HCT116 (cell line): ENCODE measurements at regions not wholly inside any gene's neighbourhood (a gene's known extent, or its start where the extent isn't known, plus 50 kb on each side); places are given as distances from the start of the nearest gene placed in this dataset.

Source experiments
- CEBPB ChIP-seq: IDR thresholded peaks from 2 replicates; pipeline ENCODE4 v1.6.1; 2012; ENCODE audit warnings: low read depth
- ELF1 ChIP-seq: IDR thresholded peaks from 2 replicates; pipeline ENCODE4 v1.6.1; 2012; ENCODE audit warnings: low read depth, borderline replicate concordance
- EZH2phosphoT487 ChIP-seq: fragments of 200-600 bp; IDR thresholded peaks from 2 replicates; pipeline ENCODE4 v1.6.1; 2018; ENCODE audit warnings: antibody characterized with exemption, borderline replicate concordance
- JUND ChIP-seq: IDR thresholded peaks from 2 replicates; pipeline ENCODE4 v1.6.1; 2012
- POLR2A ChIP-seq: IDR thresholded peaks from 2 replicates; pipeline ENCODE4 v1.7.0; 2011; ENCODE audit warnings: borderline replicate concordance; ENCODE audit not compliant: insufficient read depth, insufficient read length; ENCODE audit errors: extremely low read depth
- SRF ChIP-seq: IDR thresholded peaks from 2 replicates; pipeline ENCODE4 v1.6.1; 2012; ENCODE audit warnings: low read depth
- TCF7L2 ChIP-seq: IDR thresholded peaks from 2 replicates; pipeline ENCODE4 v1.7.0; 2011; ENCODE audit warnings: borderline replicate concordance, inconsistent platforms; ENCODE audit not compliant: insufficient read depth, insufficient read length; ENCODE audit errors: extremely low read depth
- YY1 ChIP-seq: IDR thresholded peaks from 2 replicates; pipeline ENCODE4 v1.6.1; 2011; ENCODE audit warnings: low read length, low read depth, moderate library complexity, mild to moderate bottlenecking; ENCODE audit not compliant: insufficient replicate concordance; ENCODE audit errors: extremely low read depth
- TF ChIP-seq, protein P1 (sequence below), 3 experiments: fragments of 200-600 bp in 1 of 3; sonication (generic) in 1 of 3; IDR thresholded peaks in 2 of 3; conservative IDR thresholded peaks in 1 of 3; 2 replicates each; pipeline ENCODE4 v1.5.1; 2012 to 2017; ENCODE audit warnings: low read depth in 2 of 3, low read length in 2 of 3, antibody characterized with exemption in 1 of 3, borderline replicate concordance in 1 of 3, control low read depth in 1 of 3, mild to moderate bottlenecking in 1 of 3, mixed read lengths in 1 of 3, mixed run types in 1 of 3, moderate library complexity in 1 of 3; ENCODE audit not compliant: insufficient read depth in 1 of 3
- TF ChIP-seq, protein P2 (sequence below): IDR thresholded peaks from 2 replicates; pipeline ENCODE4 v1.6.1; 2011; ENCODE audit warnings: mild to moderate bottlenecking, low read length, moderate library complexity; ENCODE audit not compliant: insufficient replicate concordance; ENCODE audit errors: extremely low read depth

DNA sequence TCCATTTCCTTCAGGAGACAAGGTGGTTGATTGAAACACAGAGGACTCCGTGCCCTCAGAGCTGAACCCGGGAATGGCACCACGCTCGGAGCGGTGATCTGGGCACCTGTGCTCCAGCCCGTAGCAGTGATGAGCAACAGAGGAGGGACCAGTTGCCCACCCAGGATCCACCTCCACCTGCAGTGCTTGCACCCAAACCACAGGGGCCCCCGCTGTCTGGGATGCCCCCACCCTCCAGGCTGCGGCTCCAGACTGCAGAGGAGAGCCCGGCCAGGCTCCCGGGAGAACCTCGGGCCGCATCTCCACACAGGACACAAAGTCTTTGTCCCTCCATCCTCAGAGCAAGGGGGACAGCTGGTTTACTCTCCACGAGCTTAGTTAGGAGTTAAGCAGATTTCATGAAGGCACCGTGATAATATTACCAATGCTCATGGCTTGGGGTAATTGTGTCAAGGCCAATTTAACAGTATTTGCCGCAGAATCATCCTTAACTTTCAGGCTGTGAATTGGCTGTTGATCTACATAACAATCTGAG is 100.6 kb downstream of the TNFAIP2 start:
- TF ChIP-seq EZH2phosphoT487, result no peak
- TF ChIP-seq, protein P1, sequence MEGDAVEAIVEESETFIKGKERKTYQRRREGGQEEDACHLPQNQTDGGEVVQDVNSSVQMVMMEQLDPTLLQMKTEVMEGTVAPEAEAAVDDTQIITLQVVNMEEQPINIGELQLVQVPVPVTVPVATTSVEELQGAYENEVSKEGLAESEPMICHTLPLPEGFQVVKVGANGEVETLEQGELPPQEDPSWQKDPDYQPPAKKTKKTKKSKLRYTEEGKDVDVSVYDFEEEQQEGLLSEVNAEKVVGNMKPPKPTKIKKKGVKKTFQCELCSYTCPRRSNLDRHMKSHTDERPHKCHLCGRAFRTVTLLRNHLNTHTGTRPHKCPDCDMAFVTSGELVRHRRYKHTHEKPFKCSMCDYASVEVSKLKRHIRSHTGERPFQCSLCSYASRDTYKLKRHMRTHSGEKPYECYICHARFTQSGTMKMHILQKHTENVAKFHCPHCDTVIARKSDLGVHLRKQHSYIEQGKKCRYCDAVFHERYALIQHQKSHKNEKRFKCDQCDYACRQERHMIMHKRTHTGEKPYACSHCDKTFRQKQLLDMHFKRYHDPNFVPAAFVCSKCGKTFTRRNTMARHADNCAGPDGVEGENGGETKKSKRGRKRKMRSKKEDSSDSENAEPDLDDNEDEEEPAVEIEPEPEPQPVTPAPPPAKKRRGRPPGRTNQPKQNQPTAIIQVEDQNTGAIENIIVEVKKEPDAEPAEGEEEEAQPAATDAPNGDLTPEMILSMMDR (IDR thresholded peaks at IDR 0.05 in 2 of 3, conservative IDR thresholded peaks at IDR 0.05 in 1 of 3; ENCODE audit: borderline replicate concordance in 1 of 3, insufficient read depth in 1 of 3, low read depth in 2 of 3, low read length in 2 of 3), result no peak
- TF ChIP-seq POLR2A, result no peak
- no peak for TF ChIP-seq JUND
- no peak for TF ChIP-seq YY1
- no peak for TF ChIP-seq ELF1
- TF ChIP-seq TCF7L2, result no peak
- no peak for TF ChIP-seq CEBPB
- TF ChIP-seq SRF, result no peak
- TF ChIP-seq, protein P2, sequence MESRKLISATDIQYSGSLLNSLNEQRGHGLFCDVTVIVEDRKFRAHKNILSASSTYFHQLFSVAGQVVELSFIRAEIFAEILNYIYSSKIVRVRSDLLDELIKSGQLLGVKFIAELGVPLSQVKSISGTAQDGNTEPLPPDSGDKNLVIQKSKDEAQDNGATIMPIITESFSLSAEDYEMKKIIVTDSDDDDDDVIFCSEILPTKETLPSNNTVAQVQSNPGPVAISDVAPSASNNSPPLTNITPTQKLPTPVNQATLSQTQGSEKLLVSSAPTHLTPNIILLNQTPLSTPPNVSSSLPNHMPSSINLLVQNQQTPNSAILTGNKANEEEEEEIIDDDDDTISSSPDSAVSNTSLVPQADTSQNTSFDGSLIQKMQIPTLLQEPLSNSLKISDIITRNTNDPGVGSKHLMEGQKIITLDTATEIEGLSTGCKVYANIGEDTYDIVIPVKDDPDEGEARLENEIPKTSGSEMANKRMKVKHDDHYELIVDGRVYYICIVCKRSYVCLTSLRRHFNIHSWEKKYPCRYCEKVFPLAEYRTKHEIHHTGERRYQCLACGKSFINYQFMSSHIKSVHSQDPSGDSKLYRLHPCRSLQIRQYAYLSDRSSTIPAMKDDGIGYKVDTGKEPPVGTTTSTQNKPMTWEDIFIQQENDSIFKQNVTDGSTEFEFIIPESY, result no peak
